ENCODE measurements at regions not wholly inside any gene's neighbourhood (a gene's known extent, or its start where the extent isn't known, plus 50 kb on each side); places are given as distances from the start of the nearest gene placed in this dataset.

GRCh38 chr3:76487446-76487845, 552.5 kb upstream of the ROBO2 start:
- TF ChIP-seq CTCF (IDR thresholded peaks at IDR 0.05) (no peak), POLR2A (IDR thresholded peaks at IDR 0.05) (no peak)

Data from testis (tissue), 2 donors.